ENCODE measurements at regions not wholly inside any gene's neighbourhood (a gene's known extent, or its start where the extent isn't known, plus 50 kb on each side); places are given as distances from the start of the nearest gene placed in this dataset.
"Not testable (repeated sequence)": the region's sequence is repeated elsewhere in the genome, so short reads cannot be mapped to it uniquely, and the experiment has no call there.

- Mint-ChIP-seq H3K9me3 (peaks cover 0 to 5% (median 2%) of the 10 kb centered on the region in 9 donors), H3K4me3 (no peak overlapping the region), H3K4me1 (no peaks in the 10 kb centered on the region), H3K27me3 (no peaks in the 10 kb centered on the region), H3K27ac (no peak overlapping the region), H3K36me3 (no peaks in the 10 kb centered on the region)
- no peak for ATAC-seq
- DNase-seq = no peak
- POLR2A ChIA-PET = no interaction called here
Measured at GRCh38 chr3:164732166-164732565, 346.1 kb downstream of the SI start.

- POLR2A ChIA-PET = no interaction called here
- Mint-ChIP-seq H3K36me3 (no peaks in the 10 kb centered on the region), H3K27ac (no peak overlapping the region), H3K4me3 (no peak overlapping the region), H3K9me3 (peaks cover 0 to 4% (median 0%) of the 10 kb centered on the region in 9 donors), H3K27me3 (no peaks in the 10 kb centered on the region), H3K4me1 (no peaks in the 10 kb centered on the region)
- no peak for ATAC-seq
- no peak for DNase-seq
Measured at GRCh38 chr3:164730815-164731360, 347.4 kb downstream of the SI start.

GRCh38 chr3:164723396-164723795, 354.9 kb downstream of the SI start:
- Mint-ChIP-seq H3K27ac (no peak overlapping the region), H3K27me3 (no peaks in the 10 kb centered on the region), H3K4me1 (no peaks in the 10 kb centered on the region), H3K4me3 (no peak overlapping the region), H3K36me3 (no peaks in the 10 kb centered on the region), H3K9me3 (peaks cover 0 to 12% (median 6%) of the 10 kb centered on the region in 9 donors)
- ATAC-seq (no peak), DNase-seq (no peak)
- POLR2A ChIA-PET = no interaction called here

GRCh38 chr3:164702808-164703207, 375.5 kb downstream of the SI start:
- H3K27ac Mint-ChIP-seq, DNase-seq, H3K36me3 Mint-ChIP-seq, POLR2A ChIA-PET, H3K4me3 Mint-ChIP-seq, ATAC-seq, H3K27me3 Mint-ChIP-seq, H3K4me1 Mint-ChIP-seq: not testable (repeated sequence)
- H3K9me3 Mint-ChIP-seq = peaks cover 0 to 12% (median 5%) of the 10 kb centered on the region in 9 donors

GRCh38 chr3:164687902-164688301, 390.4 kb downstream of the SI start:
- Mint-ChIP-seq H3K27ac (no peak overlapping the region), H3K4me3 (no peak overlapping the region), H3K9me3 (peaks cover 0 to 7% (median 2%) of the 10 kb centered on the region in 9 donors), H3K27me3 (no peaks in the 10 kb centered on the region), H3K4me1 (no peaks in the 10 kb centered on the region), H3K36me3 (no peaks in the 10 kb centered on the region)
- no peak for ATAC-seq
- DNase-seq = no peak
- POLR2A ChIA-PET = no interaction called here

- no peak overlapping the region for H3K27ac Mint-ChIP-seq
- no peaks in the 10 kb centered on the region for H3K27me3 Mint-ChIP-seq
- no peaks in the 10 kb centered on the region for H3K36me3 Mint-ChIP-seq
- no peak for ATAC-seq
- H3K4me3 Mint-ChIP-seq = no peak overlapping the region
- H3K4me1 Mint-ChIP-seq = no peaks in the 10 kb centered on the region
- DNase-seq = no peak
- POLR2A ChIA-PET = no interaction called here
- peaks cover 0 to 8% (median 2%) of the 10 kb centered on the region in 9 donors for H3K9me3 Mint-ChIP-seq
Measured at GRCh38 chr3:164687211-164687610, 391.1 kb downstream of the SI start.

- Mint-ChIP-seq H3K4me3 (no peak overlapping the region), H3K27ac (no peak overlapping the region), H3K36me3 (no peaks in the 10 kb centered on the region), H3K9me3 (peaks cover 0 to 13% (median 8%) of the 10 kb centered on the region in 9 donors), H3K27me3 (no peaks in the 10 kb centered on the region), H3K4me1 (no peaks in the 10 kb centered on the region)
- ATAC-seq = no peak
- POLR2A ChIA-PET = no interaction called here
- no peak for DNase-seq
Measured at GRCh38 chr3:164683489-164683888, 394.8 kb downstream of the SI start.

DNA sequence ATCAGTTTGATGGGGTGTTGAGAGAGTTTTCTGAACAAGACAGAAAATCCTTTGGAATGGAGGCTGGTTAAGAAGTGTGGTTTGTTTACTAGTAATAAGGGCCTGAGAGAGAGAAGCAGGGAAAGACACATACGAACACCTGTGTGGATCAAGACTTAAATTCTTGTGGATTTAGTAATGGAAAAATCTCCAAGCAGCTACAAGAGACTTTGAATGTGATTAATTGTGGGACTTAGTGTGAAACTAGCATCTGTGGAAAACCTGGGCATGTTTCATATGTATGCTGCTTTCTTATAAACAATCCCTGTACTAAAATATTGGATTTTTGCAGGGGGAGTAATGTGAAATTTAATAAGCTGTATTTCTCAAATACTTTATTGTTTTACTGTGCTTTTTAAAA, 399.1 kb downstream of the SI start:
- Mint-ChIP-seq H3K27ac (no peak overlapping the region), H3K27me3 (no peaks in the 10 kb centered on the region), H3K9me3 (peaks cover 0 to 11% (median 5%) of the 10 kb centered on the region in 9 donors), H3K4me3 (no peak overlapping the region), H3K36me3 (no peaks in the 10 kb centered on the region), H3K4me1 (no peaks in the 10 kb centered on the region)
- POLR2A ChIA-PET = no interaction called here
- no peak for ATAC-seq
- no peak for DNase-seq

DNA sequence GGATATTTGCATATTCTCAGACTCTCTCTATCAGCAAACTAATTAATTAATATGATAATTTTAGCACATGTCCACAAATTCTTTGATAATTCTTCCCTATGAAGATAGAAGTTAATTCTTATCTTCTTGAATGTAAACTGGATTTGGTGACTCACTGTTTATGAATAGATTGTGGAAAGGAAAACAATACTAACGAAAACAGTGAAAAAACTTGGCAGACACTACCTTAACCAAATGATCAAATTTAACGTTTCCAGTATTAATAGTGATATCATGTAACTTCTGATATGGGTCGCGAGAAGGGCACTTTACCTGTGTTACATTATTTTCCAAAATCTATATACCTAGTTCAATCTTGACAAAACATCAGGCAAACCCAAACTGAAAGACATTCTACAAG, 401.0 kb downstream of the SI start:
- H3K27me3 Mint-ChIP-seq = no peaks in the 10 kb centered on the region
- POLR2A ChIA-PET = no interaction called here
- H3K4me1 Mint-ChIP-seq = no peaks in the 10 kb centered on the region
- H3K4me3 Mint-ChIP-seq = no peak overlapping the region
- no peaks in the 10 kb centered on the region for H3K36me3 Mint-ChIP-seq
- H3K9me3 Mint-ChIP-seq = peaks cover 0 to 15% (median 7%) of the 10 kb centered on the region in 9 donors
- DNase-seq (no peak), ATAC-seq (no peak)
- H3K27ac Mint-ChIP-seq = no peak overlapping the region

DNA sequence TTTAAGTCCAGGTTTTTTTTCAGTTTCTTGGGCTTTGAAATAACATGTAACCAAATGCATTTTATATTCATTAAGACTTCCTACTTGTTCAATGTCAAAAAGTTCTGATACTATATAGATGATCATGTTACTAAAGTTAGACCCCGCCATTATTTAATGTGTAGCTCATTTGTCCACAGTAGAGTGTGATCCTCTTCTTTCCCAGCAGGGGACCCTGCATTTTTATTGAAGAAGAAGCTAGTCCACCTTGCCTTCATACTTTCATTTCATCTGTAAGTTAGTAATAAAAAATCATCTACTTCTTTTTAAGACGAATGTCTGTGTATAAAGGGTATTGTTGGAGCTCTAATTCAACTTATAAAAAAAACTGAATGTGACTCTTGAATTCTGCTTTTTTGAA, 404.6 kb downstream of the SI start:
- no peaks in the 10 kb centered on the region for H3K27me3 Mint-ChIP-seq
- peaks cover 0 to 22% (median 12%) of the 10 kb centered on the region in 9 donors for H3K9me3 Mint-ChIP-seq
- H3K27ac Mint-ChIP-seq = no peak overlapping the region
- H3K36me3 Mint-ChIP-seq = no peaks in the 10 kb centered on the region
- H3K4me1 Mint-ChIP-seq = no peaks in the 10 kb centered on the region
- ATAC-seq (no peak), DNase-seq (no peak)
- no peak overlapping the region for H3K4me3 Mint-ChIP-seq
- POLR2A ChIA-PET = no interaction called here

GRCh38 chr3:164658125-164658524, 420.2 kb downstream of the SI start:
- no peak overlapping the region for H3K27ac Mint-ChIP-seq
- H3K4me3 Mint-ChIP-seq = no peak overlapping the region
- ATAC-seq = no peak
- no peak for DNase-seq
- H3K9me3 Mint-ChIP-seq = peaks cover 0 to 16% (median 3%) of the 10 kb centered on the region in 9 donors
- H3K36me3 Mint-ChIP-seq = no peaks in the 10 kb centered on the region
- POLR2A ChIA-PET = no interaction called here
- H3K4me1 Mint-ChIP-seq = no peaks in the 10 kb centered on the region
- H3K27me3 Mint-ChIP-seq = no peaks in the 10 kb centered on the region

DNA sequence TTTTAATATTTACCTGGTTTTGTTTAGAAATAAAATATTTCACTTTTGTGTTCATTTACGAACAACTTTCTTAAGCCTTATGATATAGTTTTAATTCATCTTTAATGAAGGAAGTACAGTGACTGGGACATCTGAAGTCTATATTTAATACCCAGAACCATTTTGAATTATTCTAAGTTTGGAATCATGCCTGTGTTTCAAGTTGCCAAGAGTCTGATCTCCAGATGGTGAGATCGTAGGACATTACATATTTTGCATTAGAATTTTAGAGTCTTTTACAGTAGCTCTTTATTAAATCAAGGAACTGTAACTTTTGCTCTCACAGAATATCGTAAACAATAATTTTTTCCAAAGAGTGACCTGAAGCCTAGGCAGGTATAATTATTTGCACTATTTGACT, 420.7 kb downstream of the SI start:
- ATAC-seq (no peak), DNase-seq (no peak)
- Mint-ChIP-seq H3K4me1 (no peaks in the 10 kb centered on the region), H3K36me3 (no peaks in the 10 kb centered on the region), H3K27ac (no peak overlapping the region), H3K27me3 (no peaks in the 10 kb centered on the region), H3K9me3 (peaks cover 0 to 12% (median 3%) of the 10 kb centered on the region in 9 donors), H3K4me3 (no peak overlapping the region)
- POLR2A ChIA-PET = no interaction called here

- H3K27ac Mint-ChIP-seq = no peak overlapping the region
- H3K27me3 Mint-ChIP-seq = no peaks in the 10 kb centered on the region
- H3K9me3 Mint-ChIP-seq = peaks cover 0 to 23% (median 10%) of the 10 kb centered on the region in 9 donors
- DNase-seq = no peak
- H3K4me1 Mint-ChIP-seq = no peaks in the 10 kb centered on the region
- no peaks in the 10 kb centered on the region for H3K36me3 Mint-ChIP-seq
- H3K4me3 Mint-ChIP-seq = no peak overlapping the region
- POLR2A ChIA-PET = no interaction called here
- ATAC-seq = no peak
Measured at GRCh38 chr3:164655462-164655861, 422.8 kb downstream of the SI start.

- Mint-ChIP-seq H3K9me3 (peaks cover 0 to 6% (median 0%) of the 10 kb centered on the region in 9 donors), H3K4me3 (no peak overlapping the region), H3K27ac (no peak overlapping the region), H3K27me3 (no peaks in the 10 kb centered on the region), H3K4me1 (no peaks in the 10 kb centered on the region), H3K36me3 (no peaks in the 10 kb centered on the region)
- ATAC-seq (no peak), DNase-seq (no peak)
- POLR2A ChIA-PET = no interaction called here
Measured at GRCh38 chr3:164641071-164641470, 437.2 kb downstream of the SI start.

Data from naive thymus-derived CD8-positive, alpha-beta T cell (primary cell).